GM23338 (cell line): ENCODE measurements at regions not wholly inside any gene's neighbourhood (a gene's known extent, or its start where the extent isn't known, plus 50 kb on each side); places are given as distances from the start of the nearest gene placed in this dataset.

Experiments used
- ATAC-seq: fragments of 200-7000 bp; cut with Tn5 transposase; 3 replicates; pipeline ENCODE4 v1.9.1; 2020
- DNase-seq: peaks from one replicate; pipeline ENCODE4 v3.0.0-alpha.2; 2015; ENCODE audit warnings: low spot score
- H2AFZ ChIP-seq: fragments of 200-600 bp; sonication (generic); 2 replicates; pipeline ENCODE4 v1.8.0; 2016; ENCODE audit warnings: antibody characterized with exemption, mild to moderate bottlenecking, moderate library complexity
- H3F3A ChIP-seq: fragments of 200-600 bp; sonication (generic); replicated peaks from 2 replicates; pipeline ENCODE4 v1.8.0; 2017; ENCODE audit warnings: antibody characterized with exemption, mixed run types, low read depth
- H3K27ac ChIP-seq: fragments of 200-600 bp; sonication (generic); 2 replicates; pipeline ENCODE4 v1.6.1; 2016; ENCODE audit warnings: low read depth
- H3K27me3 ChIP-seq: fragments of 200-600 bp; sonication (generic); 2 replicates; pipeline ENCODE4 v1.8.0; 2016; ENCODE audit warnings: mild to moderate bottlenecking, mixed run types, moderate library complexity; ENCODE audit not compliant: insufficient read depth
- H3K36me3 ChIP-seq: fragments of 200-600 bp; sonication (generic); 2 replicates; pipeline ENCODE4 v1.8.0; 2016; ENCODE audit warnings: mild to moderate bottlenecking; ENCODE audit not compliant: insufficient read depth
- H3K4me1 ChIP-seq: fragments of 200-600 bp; sonication (generic); 2 replicates; pipeline ENCODE4 v1.8.0; 2016; ENCODE audit warnings: mild to moderate bottlenecking, moderate library complexity; ENCODE audit not compliant: insufficient read depth
- H3K4me2 ChIP-seq: fragments of 200-600 bp; sonication (generic); 2 replicates; pipeline ENCODE4 v1.7.1; 2017; ENCODE audit warnings: mixed run types
- H3K4me3 ChIP-seq: fragments of 200-600 bp; sonication (generic); 2 replicates; pipeline ENCODE4 v1.6.1; 2016; ENCODE audit warnings: mixed run types
- H3K79me2 ChIP-seq: fragments of 200-600 bp; sonication (generic); replicated peaks from 2 replicates; pipeline ENCODE4 v1.8.0; 2017; ENCODE audit warnings: mild to moderate bottlenecking; ENCODE audit not compliant: insufficient read depth
- H3K9me2 ChIP-seq: fragments of 200-600 bp; sonication (generic); 2 replicates; pipeline ENCODE4 v1.8.0; 2017; ENCODE audit not compliant: insufficient read depth
- H4K20me1 ChIP-seq: fragments of 200-600 bp; sonication (generic); replicated peaks from 2 replicates; pipeline ENCODE4 v1.8.0; 2017; ENCODE audit warnings: mild to moderate bottlenecking; ENCODE audit not compliant: insufficient read depth
- H3K27ac Mint-ChIP-seq: 2 replicates; pipeline ENCODE4 v1.8.0; 2020; ENCODE audit warnings: inconsistent platforms, mild to moderate bottlenecking, moderate library complexity, mixed read lengths
- H3K27me3 Mint-ChIP-seq: 3 replicates; pipeline ENCODE4 v1.8.0; 2022; ENCODE audit warnings: low read depth, mild to moderate bottlenecking, moderate library complexity, mixed read lengths, inconsistent platforms; ENCODE audit not compliant: insufficient read depth, poor library complexity
- H3K36me3 Mint-ChIP-seq: 3 replicates; pipeline ENCODE4 v1.8.0; 2021; ENCODE audit warnings: low read depth, mild to moderate bottlenecking, inconsistent platforms, moderate library complexity, mixed read lengths
- H3K4me1 Mint-ChIP-seq: 3 replicates; pipeline ENCODE4 v1.8.0; 2020; ENCODE audit warnings: mild to moderate bottlenecking, inconsistent platforms, mixed read lengths
- H3K4me3 Mint-ChIP-seq: 3 replicates; pipeline ENCODE4 v1.8.0; 2021; ENCODE audit warnings: moderate library complexity, mild to moderate bottlenecking, inconsistent platforms, mixed read lengths
- H3K9me3 Mint-ChIP-seq: 3 replicates; pipeline ENCODE4 v1.8.0; 2020; ENCODE audit warnings: moderate library complexity, mild to moderate bottlenecking, inconsistent platforms, mixed read lengths
- CREB1 ChIP-seq: fragments of 250-450 bp; sonication (Bioruptor Pico); IDR thresholded peaks from 2 replicates; pipeline ENCODE4 v1.5.0; 2020; ENCODE audit warnings: low read depth, mild to moderate bottlenecking, moderate library complexity
- CTCF ChIP-seq, 2 experiments: fragments of 200-600 bp in 1 of 2; sonication (generic) in 1 of 2; conservative IDR thresholded peaks; 2 replicates each; pipeline versions ENCODE4 v1.5.1 to v1.6.1; 2016 to 2017; ENCODE audit warnings: antibody characterized with exemption in 2 of 2, low read depth in 2 of 2, mild to moderate bottlenecking in 2 of 2, moderate library complexity in 1 of 2
- EZH2 ChIP-seq: fragments of 200-600 bp; sonication (generic); IDR thresholded peaks from one replicate; pipeline ENCODE4 v1.8.0; 2017; ENCODE audit warnings: antibody characterized with exemption, mild to moderate bottlenecking, low read depth; ENCODE audit not compliant: unreplicated experiment
- EZH2phosphoT487 ChIP-seq: fragments of 200-600 bp; sonication (generic); IDR thresholded peaks from one replicate; pipeline ENCODE4 v1.8.1; 2018; ENCODE audit warnings: antibody characterized with exemption; ENCODE audit not compliant: unreplicated experiment
- POLR2AphosphoS5 ChIP-seq: IDR thresholded peaks from 2 replicates; pipeline ENCODE4 v1.6.1; 2016; ENCODE audit warnings: antibody characterized with exemption, low read depth
- REST ChIP-seq: IDR thresholded peaks from one replicate; pipeline ENCODE4 v1.6.1; 2018; ENCODE audit warnings: antibody characterized with exemption; ENCODE audit not compliant: unreplicated experiment
- ZNF114 ChIP-seq: fragments of 250-450 bp; sonication (Bioruptor Pico); IDR thresholded peaks from 2 replicates; pipeline ENCODE4 v1.5.0; 2020; ENCODE audit warnings: mild to moderate bottlenecking, moderate library complexity
- ZNF331 ChIP-seq: fragments of 250-450 bp; sonication (Bioruptor Pico); IDR thresholded peaks from 2 replicates; pipeline ENCODE4 v1.5.0; 2020; ENCODE audit warnings: low read depth, mild to moderate bottlenecking, moderate library complexity

- TF ChIP-seq CTCF (conservative IDR thresholded peaks at IDR 0.05; ENCODE audit: low read depth in 2 of 2) (no peak), ZNF114 (CRISPR knock-in tag) (no peak), REST (no peak), EZH2 (no peak), ZNF331 (CRISPR knock-in tag) (no peak), CREB1 (CRISPR knock-in tag) (no peak)
Measured at GRCh38 chr10:83469728-83470331, 669.5 kb upstream of the GHITM start (continued).

GRCh38 chr10:83476211-83476610 lies 663.1 kb upstream of the GHITM start:
- no peaks in the 10 kb centered on the region for H3K9me2 ChIP-seq
- H2AFZ ChIP-seq, result no peak overlapping the region
- H4K20me1 ChIP-seq, result no peaks in the 10 kb centered on the region
- H3K27ac Mint-ChIP-seq, result no peak overlapping the region
- no peaks in the 10 kb centered on the region for H3F3A ChIP-seq
- no peak overlapping the region for H3K4me3 ChIP-seq
- H3K9me3 Mint-ChIP-seq, result no peaks in the 10 kb centered on the region
- no peak overlapping the region for H3K4me3 Mint-ChIP-seq
- ATAC-seq (no peak), DNase-seq (no peak)
- TF ChIP-seq EZH2phosphoT487 (no peak), ZNF331 (CRISPR knock-in tag) (no peak), CTCF (conservative IDR thresholded peaks at IDR 0.05; ENCODE audit: low read depth in 2 of 2) (no peak), POLR2AphosphoS5 (no peak), ZNF114 (CRISPR knock-in tag) (no peak)
- no peaks in the 10 kb centered on the region for H3K27me3 Mint-ChIP-seq
- H3K27me3 ChIP-seq, result no peaks in the 10 kb centered on the region
- no peaks in the 10 kb centered on the region for H3K4me1 ChIP-seq
- no peaks in the 10 kb centered on the region for H3K79me2 ChIP-seq
- no peaks in the 10 kb centered on the region for H3K36me3 ChIP-seq
- H3K36me3 Mint-ChIP-seq, result no peaks in the 10 kb centered on the region
- H3K4me2 ChIP-seq, result no peak overlapping the region
- H3K27ac ChIP-seq, result no peak overlapping the region
- no peaks in the 10 kb centered on the region for H3K4me1 Mint-ChIP-seq
